Activated naive CD4-positive, alpha-beta T cell treated with anti-CD3 and anti-CD28 coated beads, Interleukin-2, amount 10 ng/mL, durations not matched to agents 7 days and 5 days (primary cell): ENCODE measurements at regions not wholly inside any gene's neighbourhood (a gene's known extent, or its start where the extent isn't known, plus 50 kb on each side); places are given as distances from the start of the nearest gene placed in this dataset.

Source experiments
- CTCF ChIA-PET: fragments of 350-600 bp; sonication (Branson Sonifier 250); formaldehyde crosslinking; loops from one replicate; lab custom pipeline; 2021; ENCODE audit warnings: antibody characterized with exemption; lab: Charles Lee
- DNase-seq: peaks from one replicate; pipeline ENCODE4 v3.0.0-alpha.2; 2020
- H3K27ac Mint-ChIP-seq: one replicate; pipeline ENCODE4 v1.8.0; 2021; ENCODE audit warnings: mild to moderate bottlenecking, moderate library complexity, mixed read lengths
- H3K27me3 Mint-ChIP-seq: one replicate; pipeline ENCODE4 v1.8.0; 2021; ENCODE audit warnings: mild to moderate bottlenecking, mixed read lengths
- H3K36me3 Mint-ChIP-seq: one replicate; pipeline ENCODE4 v1.8.0; 2021; ENCODE audit warnings: mixed read lengths
- H3K4me1 Mint-ChIP-seq: one replicate; pipeline ENCODE4 v1.8.0; 2021; ENCODE audit warnings: mixed read lengths
- H3K4me3 Mint-ChIP-seq: one replicate; pipeline ENCODE4 v1.8.0; 2021; ENCODE audit warnings: mild to moderate bottlenecking, moderate library complexity, mixed read lengths
- H3K9me3 Mint-ChIP-seq: one replicate; pipeline ENCODE4 v1.8.0; 2021; ENCODE audit warnings: mixed read lengths

DNA sequence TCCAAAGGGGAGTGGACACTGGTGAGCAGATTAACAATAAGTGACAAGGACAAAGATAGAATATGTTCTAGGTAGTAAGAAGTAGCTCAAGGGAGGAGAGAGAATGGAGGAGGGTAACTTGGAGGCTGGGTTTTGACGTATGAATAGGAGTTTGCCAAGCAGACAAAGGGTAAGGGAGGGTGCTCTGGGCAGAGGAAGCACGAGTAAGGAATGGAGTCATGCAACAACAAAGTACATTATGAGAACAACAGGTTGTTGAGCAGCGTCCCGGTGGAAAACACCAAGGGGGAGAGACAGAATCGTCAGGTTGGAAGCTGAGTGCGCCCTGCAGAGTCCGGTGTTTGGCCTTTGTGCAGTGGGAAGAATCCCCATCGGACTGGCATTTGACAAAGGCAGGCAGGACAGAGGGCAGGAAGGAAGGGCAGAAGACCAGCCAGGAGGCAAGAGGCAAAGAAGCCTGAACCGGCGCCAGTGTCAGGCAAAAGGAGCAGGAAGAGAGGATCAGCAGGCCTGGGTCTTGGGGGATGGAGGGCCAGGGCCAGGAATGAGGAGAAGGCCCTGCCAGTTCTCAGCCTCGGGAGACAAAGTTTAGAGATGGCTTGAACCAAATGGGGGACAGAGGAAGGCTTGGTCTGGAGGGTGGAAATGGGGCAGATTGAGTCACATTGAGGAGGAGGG, 134.3 kb upstream of the TNRC6C start:
- peaks cover 21% of the 10 kb centered on the region for H3K27me3 Mint-ChIP-seq
- no peaks in the 10 kb centered on the region for H3K36me3 Mint-ChIP-seq
- no peaks in the 10 kb centered on the region for H3K4me1 Mint-ChIP-seq
- CTCF ChIA-PET: no interaction called here
- H3K27ac Mint-ChIP-seq: no peak overlapping the region
- DNase-seq: no peak
- no peak overlapping the region for H3K4me3 Mint-ChIP-seq
- H3K9me3 Mint-ChIP-seq: peaks cover 8% of the 10 kb centered on the region

DNA sequence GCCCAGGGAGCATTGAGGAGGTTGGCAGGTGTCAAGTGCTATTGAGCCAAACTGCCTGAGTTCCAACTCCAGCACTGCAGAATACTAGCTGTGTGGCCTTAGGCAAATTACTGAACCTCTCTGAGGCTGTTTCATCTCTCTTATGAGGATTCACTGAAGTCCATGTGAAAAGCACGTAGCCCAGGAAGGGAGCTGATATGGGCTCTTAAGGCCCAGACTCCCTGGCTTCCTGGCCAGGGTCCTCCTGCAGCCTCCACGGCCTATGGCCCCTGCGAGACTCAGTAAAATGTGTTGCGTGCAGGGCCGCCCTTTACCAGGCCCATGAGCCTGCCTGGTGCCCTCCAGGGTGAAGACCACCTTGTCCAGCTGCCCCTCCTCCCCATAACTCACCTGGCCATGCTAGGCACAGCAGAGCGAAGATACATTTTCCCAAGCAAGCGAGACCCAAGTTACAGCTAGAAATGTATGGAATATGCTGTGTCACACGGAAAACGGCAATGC, 133.7 kb upstream of the TNRC6C start:
- peaks cover 2% of the 10 kb centered on the region for H3K4me1 Mint-ChIP-seq
- no peak overlapping the region for H3K27ac Mint-ChIP-seq
- CTCF ChIA-PET: no interaction called here
- peaks cover 9% of the 10 kb centered on the region for H3K9me3 Mint-ChIP-seq
- H3K36me3 Mint-ChIP-seq: no peaks in the 10 kb centered on the region
- H3K4me3 Mint-ChIP-seq: no peak overlapping the region
- no peak for DNase-seq
- H3K27me3 Mint-ChIP-seq: peaks cover 21% of the 10 kb centered on the region

DNA sequence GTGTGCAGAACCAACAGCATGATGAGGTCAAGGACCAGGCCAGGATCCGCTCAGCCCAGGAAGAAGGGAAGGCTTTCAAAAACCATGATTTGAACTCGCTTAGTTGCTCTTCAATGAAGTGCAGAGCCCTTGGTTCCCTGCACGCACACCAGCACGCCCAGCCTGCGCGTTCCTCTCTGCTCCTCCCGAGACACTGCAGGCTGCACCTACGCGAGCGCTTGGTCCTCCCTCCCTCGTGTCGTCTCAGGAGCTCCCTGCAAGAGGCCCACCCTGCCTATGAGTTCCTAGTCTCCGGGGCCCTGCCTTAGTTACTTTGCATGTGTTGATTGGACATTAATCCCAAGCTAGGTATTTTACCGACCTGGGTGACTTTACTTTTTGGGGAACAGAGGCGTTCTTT, 132.9 kb upstream of the TNRC6C start:
- CTCF ChIA-PET: no interaction called here

DNA sequence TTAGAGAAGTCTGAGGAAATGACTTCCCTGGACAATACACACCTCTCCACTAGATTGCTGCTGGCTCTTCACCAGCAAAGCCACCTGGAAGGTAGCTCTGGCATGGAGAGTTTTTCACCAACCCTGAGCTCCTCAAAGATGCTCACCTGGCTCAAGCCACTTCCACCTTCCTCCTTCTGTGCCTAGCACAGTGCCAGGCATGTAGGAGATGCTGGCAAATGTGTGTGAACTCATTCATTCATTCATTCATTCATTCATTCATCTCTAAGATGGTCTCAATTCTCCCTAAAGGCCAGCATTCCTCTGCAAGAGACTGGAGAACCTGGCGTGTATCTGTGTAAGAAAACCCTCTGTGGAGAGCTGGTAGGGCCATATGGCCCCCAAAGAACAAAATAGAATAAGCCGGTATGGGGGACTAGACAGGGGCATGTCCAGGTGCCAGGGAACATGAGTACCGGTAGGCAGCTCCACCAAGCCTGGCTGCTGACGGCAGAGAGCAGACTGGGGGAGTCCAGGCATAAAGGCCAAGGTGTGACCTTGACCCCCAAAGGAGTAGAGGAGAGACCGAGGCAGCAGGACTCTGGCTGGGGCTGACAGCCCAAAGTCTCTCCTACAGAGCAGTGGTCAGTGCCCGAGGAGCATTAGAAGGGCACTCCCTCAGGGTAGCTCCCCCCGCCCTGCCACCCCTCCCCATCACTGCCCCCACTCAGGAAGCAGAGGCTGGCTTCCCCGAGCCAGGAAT, 132.2 kb upstream of the TNRC6C start:
- Mint-ChIP-seq H3K27ac (no peak overlapping the region), H3K27me3 (peaks cover 26% of the 10 kb centered on the region), H3K36me3 (no peaks in the 10 kb centered on the region), H3K9me3 (peaks cover 9% of the 10 kb centered on the region), H3K4me1 (peaks cover 12% of the 10 kb centered on the region), H3K4me3 (no peak overlapping the region)
- no peak for DNase-seq
- CTCF ChIA-PET: no interaction called here

More for the DNA sequence above, 132.9 kb upstream of the TNRC6C start:
- no peak overlapping the region for H3K4me3 Mint-ChIP-seq
- H3K27me3 Mint-ChIP-seq: peaks cover 23% of the 10 kb centered on the region
- H3K4me1 Mint-ChIP-seq: peaks cover 10% of the 10 kb centered on the region
- no peak for DNase-seq
- no peak overlapping the region for H3K27ac Mint-ChIP-seq
- no peaks in the 10 kb centered on the region for H3K36me3 Mint-ChIP-seq
- H3K9me3 Mint-ChIP-seq: peaks cover 9% of the 10 kb centered on the region

DNA sequence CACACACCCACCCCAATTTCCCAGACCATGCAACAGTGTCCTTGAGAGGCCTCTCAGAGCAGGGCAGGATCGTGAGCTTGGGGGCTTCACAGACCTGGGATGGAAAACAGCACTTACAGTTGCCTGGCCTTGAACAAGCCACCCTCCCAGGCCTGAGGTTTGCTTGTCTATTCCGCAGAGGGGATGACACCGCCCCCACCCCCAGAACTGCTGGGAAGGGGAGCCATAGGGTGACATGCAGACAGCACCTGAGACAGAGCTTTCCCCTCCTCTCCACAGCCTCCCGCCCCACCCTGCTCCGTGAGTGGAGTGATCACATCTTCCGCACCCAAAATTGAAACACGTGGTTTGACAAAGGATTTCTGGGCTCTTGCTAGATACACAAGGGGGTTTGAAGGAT, 131.5 kb upstream of the TNRC6C start:
- H3K4me3 Mint-ChIP-seq: no peak overlapping the region
- no peak for DNase-seq
- peaks cover 9% of the 10 kb centered on the region for H3K9me3 Mint-ChIP-seq
- H3K27me3 Mint-ChIP-seq: peaks cover 26% of the 10 kb centered on the region
- H3K27ac Mint-ChIP-seq: no peak overlapping the region
- no peaks in the 10 kb centered on the region for H3K36me3 Mint-ChIP-seq
- H3K4me1 Mint-ChIP-seq: peaks cover 12% of the 10 kb centered on the region
- CTCF ChIA-PET: no interaction called here

DNA sequence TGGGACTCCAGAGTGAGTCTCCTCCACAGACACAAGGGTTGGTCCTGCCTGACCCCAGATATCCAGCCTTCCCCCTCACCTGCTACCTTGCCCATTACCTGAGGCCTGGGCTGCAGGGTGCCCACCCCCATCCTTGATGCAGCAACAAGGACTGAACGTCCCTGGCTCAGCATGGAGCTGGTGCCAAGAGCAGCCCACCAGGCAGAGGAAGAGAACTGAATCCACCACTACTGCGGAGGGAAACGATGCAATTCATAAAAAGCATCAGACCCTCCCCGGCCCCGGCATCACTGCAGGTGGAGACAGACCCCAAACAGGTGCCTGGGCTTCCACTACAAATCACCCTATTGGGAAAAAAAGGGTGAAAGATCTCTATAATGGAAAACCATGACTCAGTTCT, 131.0 kb upstream of the TNRC6C start:
- Mint-ChIP-seq H3K4me3 (no peak overlapping the region), H3K4me1 (peaks cover 12% of the 10 kb centered on the region), H3K27ac (no peak overlapping the region), H3K9me3 (peaks cover 9% of the 10 kb centered on the region), H3K27me3 (peaks cover 26% of the 10 kb centered on the region), H3K36me3 (no peaks in the 10 kb centered on the region)
- no peak for DNase-seq
- CTCF ChIA-PET: no interaction called here

DNA sequence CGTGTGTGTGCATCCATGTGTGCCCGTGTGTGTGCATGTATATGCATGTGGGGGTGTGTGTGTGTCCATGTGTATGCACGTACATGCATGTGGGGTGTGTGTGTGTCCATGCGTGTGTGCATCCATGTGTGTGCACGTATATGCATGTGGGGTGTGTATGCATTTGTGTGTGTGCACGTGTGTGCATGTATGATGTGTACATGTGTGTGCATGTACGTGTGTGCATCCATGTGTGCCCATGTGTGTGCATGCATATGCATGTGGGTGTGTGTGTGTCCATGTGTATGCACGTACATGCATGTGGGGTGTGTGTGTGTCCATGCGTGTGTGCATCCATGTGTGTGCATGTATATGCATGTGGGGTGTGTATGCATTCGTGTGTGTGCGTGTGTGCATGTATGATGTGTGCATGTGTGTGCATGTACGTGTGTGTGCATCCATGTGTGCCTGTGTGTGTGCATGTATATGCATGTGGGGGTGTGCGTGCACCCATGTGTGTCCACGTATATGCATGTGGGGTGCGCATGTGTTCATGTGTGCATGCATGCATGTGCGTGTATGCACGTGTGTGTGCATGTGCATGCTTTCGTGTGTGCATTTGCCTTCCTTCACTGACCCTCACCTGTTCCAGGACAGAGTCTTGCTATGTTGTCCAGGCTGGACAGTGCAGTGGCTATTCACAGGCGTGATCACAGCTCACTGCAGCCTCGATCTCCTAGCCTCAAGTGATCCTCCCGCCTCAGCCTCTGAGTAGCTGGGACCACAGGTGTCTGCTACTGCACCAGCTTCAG, 129.6 kb upstream of the TNRC6C start:
- Mint-ChIP-seq H3K36me3 (no peaks in the 10 kb centered on the region), H3K27me3 (peaks cover 34% of the 10 kb centered on the region), H3K9me3 (peaks cover 9% of the 10 kb centered on the region), H3K27ac (no peak overlapping the region), H3K4me1 (peaks cover 12% of the 10 kb centered on the region), H3K4me3 (no peak overlapping the region)
- CTCF ChIA-PET: no interaction called here
- no peak for DNase-seq

DNA sequence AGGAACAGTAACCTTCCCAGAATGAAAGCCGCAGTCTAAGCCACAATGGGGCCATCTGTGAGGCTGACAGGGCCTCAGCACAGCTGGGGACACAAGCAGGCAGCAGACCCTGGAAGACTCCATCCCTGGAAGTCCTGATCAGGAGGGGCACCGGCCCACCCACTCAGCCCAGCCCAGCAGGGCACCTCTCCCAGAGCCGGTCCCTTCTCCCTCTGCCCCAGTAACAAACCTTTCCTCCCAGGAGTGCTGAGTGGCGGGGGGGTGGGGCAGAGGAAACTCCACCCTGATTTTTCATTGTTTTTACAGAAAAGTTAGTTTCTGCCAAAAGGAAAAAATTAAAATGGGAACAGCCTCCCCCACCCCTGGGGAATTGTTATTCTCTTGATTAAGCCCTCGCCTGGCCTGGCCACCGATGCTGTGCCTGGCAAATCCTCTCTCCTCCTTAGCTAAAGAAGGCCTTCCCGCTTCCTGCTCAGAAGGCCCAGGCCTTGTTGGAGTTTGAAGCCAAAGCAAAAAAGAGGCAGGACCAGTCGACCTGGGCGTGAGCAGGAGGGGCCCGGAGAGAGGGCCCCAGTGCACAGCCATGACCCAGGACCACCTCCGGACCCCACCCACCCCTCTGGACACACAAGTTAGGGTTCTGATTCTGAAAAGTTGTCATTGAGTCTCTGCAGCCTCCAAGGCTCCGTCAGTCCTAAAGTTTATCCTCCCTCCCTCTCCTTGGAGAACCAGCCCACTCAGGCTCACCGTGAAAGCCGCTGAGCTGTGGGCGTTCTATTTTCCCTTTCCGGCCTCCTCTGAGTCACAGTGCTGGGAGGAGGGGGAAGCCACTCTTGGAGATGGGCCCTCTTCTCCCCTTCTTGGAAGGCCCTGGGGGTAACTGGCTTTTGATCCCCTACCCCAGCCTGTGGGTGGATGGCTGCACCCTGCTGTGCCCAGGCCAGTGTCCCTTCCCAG, 128.4 kb upstream of the TNRC6C start:
- H3K27ac Mint-ChIP-seq: no peak overlapping the region
- H3K36me3 Mint-ChIP-seq: no peaks in the 10 kb centered on the region
- CTCF ChIA-PET: no interaction called here
- no peak overlapping the region for H3K4me3 Mint-ChIP-seq
- peaks cover 18% of the 10 kb centered on the region for H3K4me1 Mint-ChIP-seq
- H3K9me3 Mint-ChIP-seq: peaks cover 9% of the 10 kb centered on the region
- DNase-seq: no peak
- peaks cover 41% of the 10 kb centered on the region for H3K27me3 Mint-ChIP-seq

DNA sequence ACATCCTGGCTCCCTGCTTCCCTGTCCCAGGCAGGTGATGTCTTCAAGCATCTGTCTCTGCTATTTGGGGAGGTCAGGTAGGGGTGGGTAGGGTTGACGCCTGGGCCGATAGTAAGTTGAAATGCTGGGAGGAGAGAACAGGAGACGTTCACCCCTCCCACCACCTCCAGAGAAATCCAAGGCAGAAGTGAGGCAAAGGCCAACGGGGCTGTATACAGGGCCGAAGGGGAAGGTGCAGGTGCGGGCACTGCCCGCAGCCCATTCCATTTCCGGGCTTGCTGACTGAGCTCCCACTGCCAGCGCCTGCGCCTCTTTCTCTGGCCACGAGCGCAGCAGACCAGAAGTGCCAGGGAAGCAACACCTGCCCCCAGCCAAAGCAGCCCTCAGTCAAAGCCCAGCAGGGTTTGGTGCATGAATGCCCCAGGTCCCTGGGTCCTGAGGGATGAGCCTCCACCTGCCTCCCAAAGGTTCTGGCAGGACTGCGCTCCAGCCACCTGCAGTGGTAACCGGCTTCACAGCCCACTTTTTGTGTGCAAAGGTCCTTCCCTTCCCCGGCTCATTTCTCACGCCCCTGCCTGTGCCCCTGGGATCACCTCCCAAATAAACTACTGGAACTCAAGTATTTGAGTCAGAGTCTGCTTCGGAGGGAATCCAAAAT, 127.6 kb upstream of the TNRC6C start:
- Mint-ChIP-seq H3K27ac (no peak overlapping the region), H3K4me1 (peaks cover 18% of the 10 kb centered on the region), H3K9me3 (peaks cover 9% of the 10 kb centered on the region), H3K27me3 (peaks cover 41% of the 10 kb centered on the region), H3K36me3 (no peaks in the 10 kb centered on the region), H3K4me3 (no peak overlapping the region)
- CTCF ChIA-PET: no interaction called here
- no peak for DNase-seq

DNA sequence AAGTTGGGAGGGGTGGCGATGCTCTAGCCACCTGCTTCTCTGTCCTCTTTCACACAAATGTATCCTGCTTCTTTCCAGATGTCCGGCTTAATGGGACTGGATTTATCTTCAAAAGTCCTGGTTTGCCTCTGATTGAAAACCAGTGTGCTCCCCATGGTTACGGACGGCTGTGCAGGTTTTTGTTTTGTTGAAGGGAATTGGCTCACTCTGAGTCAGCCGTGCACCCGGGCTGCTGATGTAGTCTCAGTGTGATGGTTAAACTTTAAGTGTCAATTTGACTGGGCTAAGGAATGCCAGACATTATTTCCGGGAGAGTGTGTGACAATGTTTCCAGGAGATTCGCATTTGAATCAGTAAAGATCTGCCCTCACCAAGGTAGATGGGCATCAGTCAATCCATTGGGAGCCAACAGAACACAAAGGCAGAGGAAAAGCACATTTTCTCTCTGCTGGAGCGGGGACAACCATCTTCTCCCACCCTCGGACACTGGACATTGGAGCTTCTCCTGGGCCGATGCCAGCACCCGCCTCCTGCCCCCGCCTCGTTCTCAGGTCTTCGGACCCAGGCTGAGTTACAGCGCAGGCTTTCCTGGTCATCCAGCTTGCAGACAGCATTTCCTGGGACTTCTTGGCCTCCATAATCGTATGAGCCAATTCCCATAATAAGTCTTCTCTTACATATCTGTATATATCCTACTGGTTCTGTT, 126.9 kb upstream of the TNRC6C start:
- CTCF ChIA-PET: no interaction called here

DNA sequence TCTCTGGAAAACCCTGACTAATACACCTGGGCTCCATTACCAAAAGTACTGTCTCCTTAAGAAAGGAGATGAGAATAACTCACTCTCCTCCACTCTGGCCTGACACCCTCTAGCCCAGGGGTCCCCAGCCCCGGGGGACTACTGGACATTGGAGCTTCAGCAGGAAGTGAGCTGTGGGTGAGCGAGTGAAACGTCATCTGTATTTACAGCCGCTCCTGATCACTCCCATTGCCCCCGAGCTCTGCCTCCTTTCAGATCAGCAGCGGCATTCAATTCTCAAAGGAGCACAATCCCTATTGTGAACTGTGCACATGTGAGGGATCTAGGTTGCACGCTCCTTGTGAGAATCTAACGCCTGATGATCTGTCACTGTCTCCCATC, 126.3 kb upstream of the TNRC6C start:
- H3K4me1 Mint-ChIP-seq: peaks cover 22% of the 10 kb centered on the region
- DNase-seq: no peak
- H3K36me3 Mint-ChIP-seq: no peaks in the 10 kb centered on the region
- H3K9me3 Mint-ChIP-seq: peaks cover 17% of the 10 kb centered on the region
- H3K27ac Mint-ChIP-seq: no peak overlapping the region
- CTCF ChIA-PET: no interaction called here
- peaks cover 41% of the 10 kb centered on the region for H3K27me3 Mint-ChIP-seq
- H3K4me3 Mint-ChIP-seq: no peak overlapping the region

More for the DNA sequence above, 126.9 kb upstream of the TNRC6C start:
- peaks cover 41% of the 10 kb centered on the region for H3K27me3 Mint-ChIP-seq
- H3K9me3 Mint-ChIP-seq: peaks cover 12% of the 10 kb centered on the region
- no peak overlapping the region for H3K27ac Mint-ChIP-seq
- DNase-seq: no peak
- H3K36me3 Mint-ChIP-seq: no peaks in the 10 kb centered on the region
- no peak overlapping the region for H3K4me3 Mint-ChIP-seq
- H3K4me1 Mint-ChIP-seq: peaks cover 20% of the 10 kb centered on the region

DNA sequence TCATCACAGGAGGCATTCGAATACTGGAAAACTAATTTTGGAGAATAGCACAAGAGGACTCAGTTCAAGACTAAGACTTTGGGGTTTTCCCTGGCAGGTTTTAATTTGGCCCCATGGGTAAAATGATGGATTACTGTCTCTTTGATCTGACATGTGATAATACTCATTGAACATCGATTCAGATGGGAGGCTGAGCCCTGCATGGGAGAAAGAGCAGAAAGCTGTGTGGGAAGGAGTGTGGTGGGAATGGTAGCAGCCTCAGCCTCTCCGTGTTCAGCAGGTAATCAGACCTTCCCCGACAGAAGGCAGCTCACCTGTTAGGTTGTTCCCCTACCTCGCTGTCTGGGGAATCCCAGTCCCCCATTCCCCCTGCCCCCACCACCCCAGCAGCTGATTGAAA, 124.7 kb upstream of the TNRC6C start:
- DNase-seq: no peak
- H3K4me3 Mint-ChIP-seq: no peak overlapping the region
- CTCF ChIA-PET: interaction anchor here (0.9 to 1.0 kb wide), 2 partner anchors 10 to 180 kb away, joined by 3 read pairs; no protein-coding TSS in a partner anchor
- no peak overlapping the region for H3K27ac Mint-ChIP-seq
- peaks cover 47% of the 10 kb centered on the region for H3K27me3 Mint-ChIP-seq
- H3K4me1 Mint-ChIP-seq: peaks cover 22% of the 10 kb centered on the region
- no peaks in the 10 kb centered on the region for H3K36me3 Mint-ChIP-seq
- H3K9me3 Mint-ChIP-seq: peaks cover 15% of the 10 kb centered on the region
